Tibial artery (tissue), 4 donors: ENCODE measurements at regions not wholly inside any gene's neighbourhood (a gene's known extent, or its start where the extent isn't known, plus 50 kb on each side); places are given as distances from the start of the nearest gene placed in this dataset.

Experiments used
- DNase-seq, 2 donors: peaks; one replicate each; pipeline ENCODE4 v3.0.0-alpha.2; 2019
- H3K27ac ChIP-seq, 2 donors: fragments of 200-600 bp; sonication (generic) in 1 of 2; 1 replicate in 1 of 2; 2 replicates in 1 of 2; pipeline ENCODE4 v1.5.1; 2018 to 2019; ENCODE audit warnings: mild to moderate bottlenecking in 1 of 2
- H3K27me3 ChIP-seq, 2 donors: fragments of 200-600 bp; sonication (generic) in 1 of 2; one replicate each; pipeline versions ENCODE4 v1.5.1 to v1.6.0; 2016 to 2019
- H3K36me3 ChIP-seq, 3 donors: fragments of 200-600 bp; sonication (generic) in 2 of 3; one replicate each; pipeline ENCODE4 v1.5.1; 2016 to 2019; ENCODE audit warnings: mild to moderate bottlenecking in 2 of 3
- H3K4me1 ChIP-seq, 4 donors: fragments of 200-600 bp; sonication (generic) in 2 of 4; 1 replicate in 3 of 4; 2 replicates in 1 of 4; pipeline ENCODE4 v1.5.1; 2016 to 2019
- H3K4me3 ChIP-seq, 2 donors: fragments of 200-600 bp; sonication (generic) in 1 of 2; 1 replicate in 1 of 2; 2 replicates in 1 of 2; pipeline ENCODE4 v1.5.1; 2018 to 2019; ENCODE audit warnings: mild to moderate bottlenecking in 2 of 2
- H3K9me3 ChIP-seq, 3 donors: fragments of 200-600 bp; sonication (generic) in 1 of 3; one replicate each; pipeline ENCODE4 v1.5.1; 2016 to 2019
- intact Hi-C: fragments of 100-400 bp; cut with DNase I; formaldehyde crosslinking; loops from one replicate; pipeline ENCODE4 v1.15.0; 2023; ENCODE audit warnings: low total_unique reads
- TF ChIP-seq, protein P1 (sequence below), 2 experiments: fragments of 200-600 bp in 1 of 2; fragments of 450-650 bp in 1 of 2; IDR thresholded peaks; one replicate each; pipeline ENCODE4 v1.5.1; 2017 to 2019; ENCODE audit warnings: antibody characterized with exemption in 2 of 2, mild to moderate bottlenecking in 1 of 2, moderate library complexity in 1 of 2

DNA sequence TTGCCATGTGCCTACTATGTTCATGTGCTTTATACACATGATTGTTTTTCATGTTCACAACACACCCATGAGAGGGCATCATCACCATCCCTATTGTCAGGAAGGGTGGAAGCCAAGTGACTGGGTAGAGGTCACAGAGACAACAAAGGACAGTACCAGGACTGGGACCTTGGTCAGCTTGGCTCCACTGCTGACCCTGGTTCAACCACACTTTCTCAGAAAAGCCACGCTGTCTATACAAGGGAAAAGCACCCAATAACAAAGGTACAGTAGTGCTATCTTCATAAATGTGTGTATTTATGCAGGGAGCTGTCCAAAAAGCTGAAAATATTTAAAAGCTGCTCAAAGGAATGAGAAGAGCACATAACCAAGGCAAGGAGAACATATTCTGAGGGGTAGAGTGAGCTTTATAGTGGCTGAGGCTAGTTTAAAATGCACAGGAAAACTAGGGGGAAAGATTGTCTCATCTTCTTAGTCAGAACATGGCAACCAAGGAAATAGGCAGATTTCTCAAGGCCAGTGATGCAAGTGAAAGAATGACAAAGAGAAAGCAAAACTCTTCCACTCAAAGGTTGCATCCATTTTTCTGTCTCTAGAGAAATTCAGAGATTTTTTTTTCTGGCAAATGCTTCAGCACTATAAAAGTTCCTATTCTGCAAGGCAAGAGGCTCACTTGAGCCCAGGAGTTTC, 415.0 kb downstream of the FOXO1 start:
- intact Hi-C loops = no loop called here
- no peak overlapping the region for H3K4me3 ChIP-seq
- no peak for DNase-seq
- peak overlapping the region; percentile 47 to 50 for H3K27ac ChIP-seq
- no peaks in the 10 kb centered on the region for H3K36me3 ChIP-seq
- no peaks in the 10 kb centered on the region for H3K27me3 ChIP-seq
- TF ChIP-seq, protein P1, sequence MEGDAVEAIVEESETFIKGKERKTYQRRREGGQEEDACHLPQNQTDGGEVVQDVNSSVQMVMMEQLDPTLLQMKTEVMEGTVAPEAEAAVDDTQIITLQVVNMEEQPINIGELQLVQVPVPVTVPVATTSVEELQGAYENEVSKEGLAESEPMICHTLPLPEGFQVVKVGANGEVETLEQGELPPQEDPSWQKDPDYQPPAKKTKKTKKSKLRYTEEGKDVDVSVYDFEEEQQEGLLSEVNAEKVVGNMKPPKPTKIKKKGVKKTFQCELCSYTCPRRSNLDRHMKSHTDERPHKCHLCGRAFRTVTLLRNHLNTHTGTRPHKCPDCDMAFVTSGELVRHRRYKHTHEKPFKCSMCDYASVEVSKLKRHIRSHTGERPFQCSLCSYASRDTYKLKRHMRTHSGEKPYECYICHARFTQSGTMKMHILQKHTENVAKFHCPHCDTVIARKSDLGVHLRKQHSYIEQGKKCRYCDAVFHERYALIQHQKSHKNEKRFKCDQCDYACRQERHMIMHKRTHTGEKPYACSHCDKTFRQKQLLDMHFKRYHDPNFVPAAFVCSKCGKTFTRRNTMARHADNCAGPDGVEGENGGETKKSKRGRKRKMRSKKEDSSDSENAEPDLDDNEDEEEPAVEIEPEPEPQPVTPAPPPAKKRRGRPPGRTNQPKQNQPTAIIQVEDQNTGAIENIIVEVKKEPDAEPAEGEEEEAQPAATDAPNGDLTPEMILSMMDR (IDR thresholded peaks at IDR 0.05) = no peak
- peaks cover 0 to 17% (median 0%) of the 10 kb centered on the region in 4 donors for H3K4me1 ChIP-seq
- no peaks in the 10 kb centered on the region for H3K9me3 ChIP-seq

DNA sequence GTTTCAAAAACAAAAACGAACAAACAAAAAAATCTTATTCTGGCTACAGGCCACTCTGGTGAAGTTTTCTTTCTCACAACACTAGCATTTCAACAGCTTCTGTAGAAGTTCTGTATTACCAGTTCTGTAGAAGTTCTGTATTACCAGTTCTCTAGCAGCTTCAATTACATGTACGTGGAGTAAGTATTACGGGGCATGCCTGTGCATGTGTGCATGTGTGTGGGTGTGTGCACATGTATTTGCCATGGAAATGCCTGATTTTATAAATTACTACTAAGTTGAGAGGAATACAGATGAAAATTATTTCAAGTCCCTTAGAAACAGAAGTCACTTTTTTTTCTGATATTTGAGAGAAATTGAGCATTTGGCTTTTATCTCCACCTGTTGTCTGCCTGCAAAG, 414.2 kb downstream of the FOXO1 start:
- Histone ChIP-seq H3K27ac (peak overlapping the region in 1 of 2 donors; percentile 14), H3K36me3 (no peaks in the 10 kb centered on the region), H3K4me3 (no peak overlapping the region), H3K9me3 (no peaks in the 10 kb centered on the region), H3K4me1 (peaks cover 0 to 17% (median 0%) of the 10 kb centered on the region in 4 donors), H3K27me3 (no peaks in the 10 kb centered on the region)
- TF ChIP-seq, protein P1 (IDR thresholded peaks at IDR 0.05) = no peak
- no peak for DNase-seq
- intact Hi-C loops = no loop called here

DNA sequence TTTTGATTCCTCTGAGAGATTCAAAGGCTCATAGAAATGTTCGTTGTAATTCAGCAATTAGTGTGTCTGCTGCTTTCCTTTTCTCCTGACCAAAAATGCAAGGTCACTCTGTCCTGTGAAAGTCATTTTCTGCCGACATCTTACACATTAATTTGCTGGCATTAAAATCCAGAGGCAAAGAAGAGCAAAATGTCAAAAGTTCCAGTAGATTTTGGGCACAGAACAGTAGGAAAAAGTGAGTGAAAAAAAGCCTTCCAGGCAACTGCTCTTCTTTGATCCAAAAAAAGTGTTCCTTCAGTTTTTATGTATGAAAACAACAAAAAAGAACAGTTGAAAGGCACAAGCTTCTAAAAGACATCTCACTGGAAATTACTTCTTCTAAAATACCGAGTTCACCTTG, 413.8 kb downstream of the FOXO1 start:
- no peaks in the 10 kb centered on the region for H3K9me3 ChIP-seq
- intact Hi-C loops = no loop called here
- no peak overlapping the region for H3K27ac ChIP-seq
- no peak overlapping the region for H3K4me3 ChIP-seq
- TF ChIP-seq, protein P1 (IDR thresholded peaks at IDR 0.05) = no peak
- H3K4me1 ChIP-seq = peaks cover 0 to 17% (median 0%) of the 10 kb centered on the region in 4 donors
- no peaks in the 10 kb centered on the region for H3K27me3 ChIP-seq
- H3K36me3 ChIP-seq = no peaks in the 10 kb centered on the region
- no peak for DNase-seq

DNA sequence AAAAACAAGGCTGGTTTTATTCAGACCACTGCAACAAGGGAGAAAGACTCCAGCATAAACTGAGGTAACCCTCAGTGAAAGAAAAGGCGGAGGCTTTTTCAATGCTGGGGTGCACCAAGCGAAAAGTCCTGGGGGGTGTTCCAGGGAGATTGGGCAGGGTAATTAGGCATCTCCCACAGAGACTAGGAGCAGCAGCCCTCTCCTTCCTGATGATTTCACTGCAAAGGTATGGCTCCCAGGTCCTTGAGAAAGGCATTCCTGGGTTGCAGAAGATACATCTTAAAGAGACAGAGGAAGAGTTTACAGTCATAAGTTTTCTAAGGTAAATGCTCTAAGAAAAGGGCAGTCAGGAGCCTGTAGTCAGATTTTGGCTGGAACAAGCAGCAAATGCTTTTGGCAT, 412.0 kb downstream of the FOXO1 start:
- Histone ChIP-seq H3K4me1 (peaks cover 0 to 28% (median 5%) of the 10 kb centered on the region in 4 donors), H3K27me3 (no peaks in the 10 kb centered on the region), H3K4me3 (no peak overlapping the region), H3K36me3 (no peaks in the 10 kb centered on the region), H3K9me3 (no peaks in the 10 kb centered on the region), H3K27ac (no peak overlapping the region)
- no peak for DNase-seq
- TF ChIP-seq, protein P1 (IDR thresholded peaks at IDR 0.05) = no peak
- intact Hi-C loops = no loop called here

DNA sequence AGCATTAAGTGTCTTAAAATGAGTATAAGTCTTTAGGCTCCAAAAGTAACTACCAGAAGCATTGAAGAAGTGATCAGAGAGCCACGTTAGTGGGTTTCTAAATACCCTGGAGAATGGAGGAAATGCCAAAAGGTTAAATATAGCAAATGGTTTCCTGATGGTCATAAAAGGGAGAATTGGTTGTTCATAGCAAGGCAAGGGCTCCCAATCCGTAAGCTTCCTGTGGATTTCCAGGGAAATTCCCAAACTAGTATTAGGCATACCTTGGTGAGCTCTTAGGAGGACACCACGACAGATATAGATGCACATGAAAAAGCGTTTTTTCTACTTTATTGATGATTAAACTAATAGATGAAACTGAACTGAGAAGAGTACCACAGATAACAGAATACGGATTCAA, 410.9 kb downstream of the FOXO1 start:
- Histone ChIP-seq H3K4me3 (no peak overlapping the region), H3K27me3 (no peaks in the 10 kb centered on the region), H3K27ac (no peak overlapping the region), H3K36me3 (no peaks in the 10 kb centered on the region), H3K9me3 (no peaks in the 10 kb centered on the region), H3K4me1 (peaks cover 0 to 40% (median 11%) of the 10 kb centered on the region in 4 donors)
- DNase-seq = no peak
- TF ChIP-seq, protein P1 (IDR thresholded peaks at IDR 0.05) = no peak
- intact Hi-C loops = no loop called here
